ENCODE measurements at regions not wholly inside any gene's neighbourhood (a gene's known extent, or its start where the extent isn't known, plus 50 kb on each side); places are given as distances from the start of the nearest gene placed in this dataset.
A peak's percentile ranks its signal among the peaks of the same experiment; 100 is the strongest.

DNA sequence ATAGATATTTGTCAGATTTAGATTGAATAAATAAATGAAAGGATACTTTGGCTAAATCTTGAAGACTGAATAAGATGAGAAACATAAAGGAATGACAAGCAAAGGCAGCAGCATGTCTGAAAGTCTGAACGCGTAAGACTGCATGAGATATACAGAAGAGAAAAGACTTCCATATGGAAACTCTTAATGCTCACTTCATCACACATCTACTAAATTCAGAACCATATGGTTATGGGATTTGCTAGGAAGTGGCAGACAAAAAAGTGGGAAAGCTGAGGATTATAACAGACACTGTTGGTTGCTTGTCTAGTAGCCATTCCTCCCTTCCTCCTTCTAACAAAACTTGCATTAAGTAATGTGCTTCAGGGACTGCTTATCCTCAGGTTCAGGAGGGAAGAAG is 446.7 kb downstream of the KCTD12 start:
- no peak overlapping the region for H3K4me3 ChIP-seq (ENCODE audit: low read length)
- TF ChIP-seq, protein P1, sequence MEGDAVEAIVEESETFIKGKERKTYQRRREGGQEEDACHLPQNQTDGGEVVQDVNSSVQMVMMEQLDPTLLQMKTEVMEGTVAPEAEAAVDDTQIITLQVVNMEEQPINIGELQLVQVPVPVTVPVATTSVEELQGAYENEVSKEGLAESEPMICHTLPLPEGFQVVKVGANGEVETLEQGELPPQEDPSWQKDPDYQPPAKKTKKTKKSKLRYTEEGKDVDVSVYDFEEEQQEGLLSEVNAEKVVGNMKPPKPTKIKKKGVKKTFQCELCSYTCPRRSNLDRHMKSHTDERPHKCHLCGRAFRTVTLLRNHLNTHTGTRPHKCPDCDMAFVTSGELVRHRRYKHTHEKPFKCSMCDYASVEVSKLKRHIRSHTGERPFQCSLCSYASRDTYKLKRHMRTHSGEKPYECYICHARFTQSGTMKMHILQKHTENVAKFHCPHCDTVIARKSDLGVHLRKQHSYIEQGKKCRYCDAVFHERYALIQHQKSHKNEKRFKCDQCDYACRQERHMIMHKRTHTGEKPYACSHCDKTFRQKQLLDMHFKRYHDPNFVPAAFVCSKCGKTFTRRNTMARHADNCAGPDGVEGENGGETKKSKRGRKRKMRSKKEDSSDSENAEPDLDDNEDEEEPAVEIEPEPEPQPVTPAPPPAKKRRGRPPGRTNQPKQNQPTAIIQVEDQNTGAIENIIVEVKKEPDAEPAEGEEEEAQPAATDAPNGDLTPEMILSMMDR (conservative IDR thresholded peaks at IDR 0.05; ENCODE audit: low read depth, low read length), result no peak
- no peak for DNase-seq (ENCODE audit: low read depth)

DNA sequence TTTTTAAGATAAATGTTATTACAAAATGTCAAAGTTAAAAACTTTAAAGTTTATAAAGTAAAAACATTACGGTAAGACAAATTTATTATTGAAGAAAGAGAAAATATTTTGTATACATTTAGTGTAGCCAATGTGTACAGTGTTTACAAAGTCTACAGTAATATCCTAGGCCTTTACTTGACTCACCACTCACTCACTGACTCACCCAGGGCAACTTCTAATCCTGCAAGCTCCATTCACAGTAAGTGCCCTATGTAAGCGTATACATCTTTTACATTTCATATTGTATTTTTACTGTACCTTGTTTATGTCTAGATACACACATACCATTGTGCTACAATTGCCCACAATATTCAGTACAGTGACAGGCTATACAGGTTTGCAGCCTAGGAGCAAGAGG is 448.2 kb downstream of the KCTD12 start:
- TF ChIP-seq, protein P1 (conservative IDR thresholded peaks at IDR 0.05; ENCODE audit: low read depth, low read length), result no peak
- no peak for DNase-seq (ENCODE audit: low read depth)
- no peak overlapping the region for H3K4me3 ChIP-seq (ENCODE audit: low read length)

DNA sequence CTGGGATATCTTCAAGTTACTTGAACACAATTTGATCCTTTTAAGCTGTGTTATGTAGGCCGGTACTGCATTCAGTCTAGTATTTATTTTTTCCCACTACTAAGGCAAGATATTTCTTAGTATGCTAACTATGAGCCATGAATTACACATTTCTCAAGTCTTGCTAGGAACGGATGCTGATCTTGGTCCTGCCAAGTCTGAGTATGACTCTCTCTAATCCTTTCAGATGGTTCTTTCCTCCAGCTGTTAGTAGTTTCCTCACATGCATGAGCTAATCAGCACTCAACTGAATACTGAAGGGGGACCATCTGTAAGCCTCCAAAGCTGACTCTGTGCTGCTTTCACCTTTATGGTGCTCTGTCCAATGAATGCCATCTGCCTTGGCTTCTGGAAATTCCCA is 460.3 kb downstream of the KCTD12 start:
- no peak overlapping the region for H3K4me3 ChIP-seq (ENCODE audit: low read length)
- TF ChIP-seq, protein P1 (conservative IDR thresholded peaks at IDR 0.05; ENCODE audit: low read depth, low read length), result no peak
- peak; percentile 66 for DNase-seq (ENCODE audit: low read depth)

DNA sequence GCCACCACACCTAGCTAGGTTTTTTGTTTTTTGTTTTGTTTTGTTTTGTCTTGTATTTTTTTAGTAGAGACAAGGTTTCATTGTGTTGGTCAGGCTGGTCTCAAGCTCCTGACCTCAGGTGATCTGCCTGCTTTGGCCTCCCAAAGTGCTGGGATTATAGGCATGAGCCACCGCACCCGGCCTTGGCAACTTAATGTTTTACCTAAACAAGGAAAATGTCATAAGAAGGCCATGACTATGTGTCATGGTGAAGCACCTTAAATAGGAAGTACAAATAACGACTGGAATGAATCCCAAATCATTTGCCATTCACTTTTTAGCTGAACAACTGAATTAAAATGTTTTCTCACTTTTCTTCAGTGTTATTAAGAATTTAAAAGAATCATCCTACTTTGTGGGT is 465.2 kb downstream of the KCTD12 start:
- TF ChIP-seq, protein P1 (conservative IDR thresholded peaks at IDR 0.05; ENCODE audit: low read depth, low read length), result no peak
- DNase-seq (ENCODE audit: low read depth), result no peak
- no peak overlapping the region for H3K4me3 ChIP-seq (ENCODE audit: low read length)

DNA sequence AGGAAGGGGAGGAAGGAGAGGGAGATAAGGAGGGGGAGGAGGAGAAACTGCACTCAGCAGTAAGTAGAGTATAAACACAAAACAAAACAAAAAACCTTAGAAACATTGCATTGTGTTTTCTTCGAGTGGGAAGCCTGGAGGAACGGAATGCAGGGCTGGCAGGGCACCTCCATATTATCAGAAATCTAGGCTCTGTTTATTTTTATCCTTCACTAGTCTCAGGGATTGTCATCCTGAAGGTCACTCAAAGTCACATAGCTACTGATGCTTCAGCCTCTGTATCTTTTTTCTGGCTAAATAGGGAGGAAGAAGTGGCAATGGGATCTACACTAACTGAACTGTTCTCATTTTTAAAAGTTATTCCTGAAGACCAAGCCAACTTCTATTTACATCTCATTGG is 467.8 kb downstream of the KCTD12 start:
- no peak for DNase-seq (ENCODE audit: low read depth)
- TF ChIP-seq, protein P1 (conservative IDR thresholded peaks at IDR 0.05; ENCODE audit: low read depth, low read length), result no peak
- no peak overlapping the region for H3K4me3 ChIP-seq (ENCODE audit: low read length)

DNA sequence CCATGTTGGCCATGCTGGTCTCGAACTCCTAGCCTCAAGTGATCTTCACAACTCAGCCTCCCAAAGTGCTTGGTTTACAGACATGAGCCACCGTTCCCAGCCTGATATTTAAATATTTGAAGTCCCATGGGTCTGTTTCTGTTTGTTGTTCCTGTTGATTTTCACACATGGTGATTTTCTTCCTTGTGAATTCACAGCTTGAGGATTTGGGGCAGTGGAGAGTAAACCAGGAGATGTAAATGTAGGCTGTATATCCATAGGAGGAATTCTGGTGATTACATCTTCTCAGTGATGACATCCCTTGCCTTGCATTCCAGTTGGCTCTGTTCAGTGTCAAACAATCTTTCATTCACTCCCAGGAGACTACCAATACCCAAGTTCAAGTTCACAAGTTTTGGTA is 471.9 kb downstream of the KCTD12 start:
- no peak overlapping the region for H3K4me3 ChIP-seq (ENCODE audit: low read length)
- no peak for DNase-seq (ENCODE audit: low read depth)
- TF ChIP-seq, protein P1 (conservative IDR thresholded peaks at IDR 0.05; ENCODE audit: low read depth, low read length), result no peak

DNA sequence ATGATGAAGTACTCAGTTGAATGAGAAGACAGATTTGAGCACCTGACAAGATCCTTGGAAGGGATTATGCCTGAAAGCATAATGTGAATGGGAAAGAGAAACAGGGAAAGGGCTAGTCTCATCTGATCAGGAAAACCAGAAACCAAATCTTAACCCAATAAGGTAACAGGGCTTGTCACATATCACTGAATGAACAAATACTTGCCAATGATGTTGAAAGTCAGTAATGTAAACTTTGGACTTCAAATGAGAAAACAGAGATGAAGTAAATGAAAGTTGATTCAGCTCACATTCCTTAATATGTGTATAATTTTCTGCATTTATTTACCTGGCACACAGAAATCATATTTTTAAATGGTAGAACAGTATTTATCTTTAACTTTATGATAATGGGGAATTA is 480.0 kb downstream of the KCTD12 start:
- TF ChIP-seq, protein P1 (conservative IDR thresholded peaks at IDR 0.05; ENCODE audit: low read depth, low read length), result no peak
- DNase-seq (ENCODE audit: low read depth), result no peak
- no peak overlapping the region for H3K4me3 ChIP-seq (ENCODE audit: low read length)
